ENCODE measurements at regions not wholly inside any gene's neighbourhood (a gene's known extent, or its start where the extent isn't known, plus 50 kb on each side); places are given as distances from the start of the nearest gene placed in this dataset.

- WGBS, 3 donors: 65 to 74% (median 73%) methylated on average over 7 of the region's 7 CpGs
- Histone ChIP-seq H3K36me3 (ENCODE audit: insufficient read depth in 1 of 2, low read depth in 1 of 2) (no peaks in the 10 kb centered on the region), H3K9me3 (no peaks in the 10 kb centered on the region), H3K4me1 (no peaks in the 10 kb centered on the region), H3K27me3 (ENCODE audit: insufficient read depth in 3 of 3, low read length in 2 of 3) (peaks cover 0 to 2% (median 1%) of the 10 kb centered on the region in 3 donors), H3K4me3 (no peak overlapping the region), H3K27ac (no peak overlapping the region)
- no peak for TF ChIP-seq CTCF (IDR thresholded peaks at IDR 0.05)
- ATAC-seq (no peak), DNase-seq (no peak)
- intact Hi-C loops (cut with DNase I): no loop called here
Observed at GRCh38 chr16:73426433-73427160, 378.7 kb upstream of the ZFHX3 start.

GRCh38 chr16:73420676-73421075 lies 372.7 kb upstream of the ZFHX3 start:
- 24 to 37% (median 29%) methylated on average over 7 of the region's 7 CpGs for WGBS, 3 donors

GRCh38 chr16:73420244-73420643 lies 372.3 kb upstream of the ZFHX3 start:
- Histone ChIP-seq H3K36me3 (ENCODE audit: insufficient read depth in 1 of 2, low read depth in 1 of 2) (no peaks in the 10 kb centered on the region), H3K27ac (no peak overlapping the region), H3K4me3 (no peak overlapping the region), H3K27me3 (ENCODE audit: insufficient read depth in 3 of 3, low read length in 2 of 3) (peaks cover 0 to 2% (median 0%) of the 10 kb centered on the region in 3 donors), H3K4me1 (no peaks in the 10 kb centered on the region), H3K9me3 (no peaks in the 10 kb centered on the region)
- 34 to 51% (median 36%) methylated on average over 8 of the region's 8 CpGs for WGBS, 3 donors
- no peak for TF ChIP-seq CTCF (IDR thresholded peaks at IDR 0.05)
- DNase-seq (no peak), ATAC-seq (no peak)
- intact Hi-C loops (cut with DNase I): no loop called here

More at GRCh38 chr16:73420676-73421075, 372.7 kb upstream of the ZFHX3 start:
- Histone ChIP-seq H3K4me3 (no peak overlapping the region), H3K27ac (no peak overlapping the region), H3K36me3 (ENCODE audit: insufficient read depth in 1 of 2, low read depth in 1 of 2) (no peaks in the 10 kb centered on the region), H3K9me3 (no peaks in the 10 kb centered on the region), H3K27me3 (ENCODE audit: insufficient read depth in 3 of 3, low read length in 2 of 3) (peaks cover 0 to 2% (median 0%) of the 10 kb centered on the region in 3 donors), H3K4me1 (no peaks in the 10 kb centered on the region)
- intact Hi-C loops (cut with DNase I): no loop called here
- no peak for TF ChIP-seq CTCF (IDR thresholded peaks at IDR 0.05)
- ATAC-seq: no peak
- no peak for DNase-seq

GRCh38 chr16:73418691-73419090 lies 370.8 kb upstream of the ZFHX3 start:
- Histone ChIP-seq H3K27ac (no peak overlapping the region), H3K9me3 (no peaks in the 10 kb centered on the region), H3K27me3 (ENCODE audit: insufficient read depth in 3 of 3, low read length in 2 of 3) (peaks cover 0 to 2% (median 0%) of the 10 kb centered on the region in 3 donors), H3K4me3 (no peak overlapping the region), H3K4me1 (no peaks in the 10 kb centered on the region), H3K36me3 (ENCODE audit: insufficient read depth in 1 of 2, low read depth in 1 of 2) (no peaks in the 10 kb centered on the region)
- DNase-seq: no peak
- no peak for ATAC-seq
- no peak for TF ChIP-seq CTCF (IDR thresholded peaks at IDR 0.05)
- WGBS, 3 donors: 37 to 45% (median 38%) methylated on average over 6 of the region's 6 CpGs
- intact Hi-C loops (cut with DNase I): no loop called here

- no peak overlapping the region for H3K27ac ChIP-seq
- intact Hi-C loops (cut with DNase I): no loop called here
- no peaks in the 10 kb centered on the region for H3K4me1 ChIP-seq
- H3K36me3 ChIP-seq (ENCODE audit: insufficient read depth in 1 of 2, low read depth in 1 of 2): no peaks in the 10 kb centered on the region
- no peak for TF ChIP-seq CTCF (IDR thresholded peaks at IDR 0.05)
- no peaks in the 10 kb centered on the region for H3K9me3 ChIP-seq
- 55 to 69% (median 57%) methylated on average over 8 of the region's 8 CpGs for WGBS, 3 donors
- no peak overlapping the region for H3K4me3 ChIP-seq
- no peak for DNase-seq
- no peak for ATAC-seq
- peaks cover 0 to 1% (median 0%) of the 10 kb centered on the region in 3 donors for H3K27me3 ChIP-seq (ENCODE audit: insufficient read depth in 3 of 3, low read length in 2 of 3)
Observed at GRCh38 chr16:73418051-73418450, 370.1 kb upstream of the ZFHX3 start.

All from psoas muscle (tissue), 7 donors.